ENCODE measurements at regions not wholly inside any gene's neighbourhood (a gene's known extent, or its start where the extent isn't known, plus 50 kb on each side); places are given as distances from the start of the nearest gene placed in this dataset.

GRCh38 chr13:40271931-40272775 is 394.3 kb downstream of the FOXO1 start:
- DNase-seq = peak; percentile 73

GRCh38 chr13:40272776-40273139 is 393.7 kb downstream of the FOXO1 start:
- peak; percentile 21 for DNase-seq

GRCh38 chr13:40273253-40274025 is 393.0 kb downstream of the FOXO1 start:
- DNase-seq = no peak

- DNase-seq = no peak
These were observed 392.3 kb downstream of the FOXO1 start for GRCh38 chr13:40274103-40274502.

DNA sequence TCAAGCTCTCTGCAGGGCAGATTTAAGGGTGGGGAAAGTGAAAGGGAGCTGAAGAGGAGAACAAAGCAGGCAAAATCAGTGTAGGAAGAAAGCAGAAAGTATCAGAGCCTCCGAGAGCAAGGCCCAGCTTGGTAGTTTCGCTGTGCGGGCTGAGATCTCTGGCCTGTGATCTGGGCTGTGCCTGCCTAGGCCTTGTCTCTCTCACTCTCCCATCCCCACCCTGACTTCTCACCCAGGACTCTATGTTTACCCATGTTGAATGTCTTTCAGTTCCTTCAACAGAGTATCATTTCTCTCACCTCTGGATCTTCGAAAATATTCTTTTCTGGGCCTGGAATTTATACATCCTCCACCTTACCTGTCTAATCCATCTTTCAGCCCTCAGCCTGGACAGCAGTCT is 391.3 kb downstream of the FOXO1 start:
- no peak for DNase-seq

DNA sequence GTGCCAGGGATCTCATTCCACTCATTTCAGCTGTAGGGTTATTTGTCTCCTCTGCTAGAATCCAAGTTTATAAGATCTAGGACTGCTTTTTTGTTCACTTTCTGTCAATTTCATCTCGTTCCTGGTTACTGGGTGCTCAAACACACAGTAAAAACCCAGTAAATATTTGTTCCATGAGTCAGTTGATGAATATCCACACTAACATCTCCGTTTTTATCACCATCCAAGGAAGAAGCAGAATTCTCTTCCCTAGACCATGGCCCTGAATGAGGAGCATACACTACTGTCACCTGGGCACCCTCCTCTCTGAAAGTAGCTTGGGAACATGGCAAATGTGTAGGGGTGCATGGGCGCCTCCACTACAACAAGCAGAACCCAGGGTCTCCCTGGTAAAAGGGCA is 390.8 kb downstream of the FOXO1 start:
- no peak for DNase-seq

- no peak for DNase-seq
These were observed 382.8 kb downstream of the FOXO1 start for GRCh38 chr13:40283666-40284065.

GRCh38 chr13:40285634-40286033 is 380.8 kb downstream of the FOXO1 start:
- no peak for DNase-seq

GRCh38 chr13:40287428-40287827 is 379.0 kb downstream of the FOXO1 start:
- no peak for DNase-seq

- DNase-seq = no peak
These were observed 378.2 kb downstream of the FOXO1 start for GRCh38 chr13:40288259-40288658.

DNA sequence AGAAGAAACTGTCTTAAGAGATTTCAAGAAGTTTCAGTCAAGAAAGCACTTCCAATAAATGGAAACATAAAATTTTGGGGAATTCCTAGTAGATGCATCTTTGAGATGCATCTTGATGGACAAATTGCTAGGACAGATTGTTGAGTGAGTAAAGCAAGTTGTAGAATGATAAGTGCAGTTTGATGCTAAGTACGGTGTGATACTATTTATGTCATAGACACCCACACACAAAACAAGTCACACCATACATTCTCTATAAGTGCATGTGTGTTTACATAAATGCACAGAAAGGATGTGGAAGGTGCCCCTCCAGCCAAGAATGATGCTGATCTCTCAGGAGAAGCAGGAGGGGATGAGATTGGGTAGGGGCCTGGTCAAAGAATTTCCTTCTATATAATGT is 375.7 kb downstream of the FOXO1 start:
- no peak for DNase-seq

DNA sequence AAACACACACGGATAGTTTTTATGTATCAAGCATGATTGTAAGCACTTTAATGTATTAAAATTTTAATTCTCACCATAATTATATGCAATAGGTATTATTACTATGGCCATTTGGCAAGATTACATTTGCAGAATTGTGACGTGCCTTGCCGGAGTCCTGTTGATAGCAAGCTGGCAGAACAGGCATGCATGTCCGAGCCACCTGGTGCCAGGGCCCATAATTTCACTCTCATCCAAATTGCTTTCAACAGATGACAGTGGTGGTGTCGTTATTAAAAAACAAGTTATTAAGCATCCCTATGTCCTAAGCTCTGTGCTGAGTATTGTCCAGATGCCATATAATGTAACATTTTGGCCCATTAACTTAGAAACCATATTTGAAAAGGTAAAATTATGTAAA is 374.3 kb downstream of the FOXO1 start:
- no peak for DNase-seq

DNA sequence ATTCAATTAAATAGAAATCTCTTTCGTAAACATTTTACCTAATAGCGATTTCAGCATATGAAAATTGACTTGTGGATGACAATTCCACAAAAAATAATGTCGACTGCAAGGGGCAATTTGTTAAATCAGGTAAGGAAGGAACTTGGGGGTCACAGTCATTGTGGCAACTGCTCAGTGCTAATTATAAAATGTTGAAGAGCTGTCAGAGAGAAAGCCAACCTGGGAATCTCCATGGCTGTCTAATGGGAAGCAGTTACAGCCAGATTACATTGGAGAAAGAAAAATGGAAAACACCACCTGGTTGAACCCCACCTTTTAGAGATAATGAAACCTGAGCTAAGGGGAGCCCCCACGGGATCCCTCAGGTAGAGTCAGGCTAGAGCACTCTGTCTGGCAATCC is 373.9 kb downstream of the FOXO1 start:
- DNase-seq = no peak

DNA sequence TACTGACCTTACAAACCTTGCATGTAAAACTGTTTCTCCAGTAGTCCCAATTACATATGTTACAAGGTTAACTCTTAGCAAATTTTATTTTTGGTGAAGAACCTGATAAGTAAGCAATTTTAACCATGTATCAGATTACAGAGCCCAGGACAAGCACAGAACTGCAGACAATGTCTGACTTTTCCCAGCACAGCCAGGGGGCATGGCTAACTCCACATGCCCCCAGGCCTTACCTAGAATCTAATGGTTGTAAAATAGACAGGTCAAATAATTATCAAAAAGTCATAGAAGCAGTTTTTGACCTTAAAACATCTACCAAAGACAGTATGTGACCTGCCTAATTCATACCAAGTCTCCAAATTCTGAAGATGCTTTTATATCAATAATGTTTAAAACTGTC is 364.1 kb downstream of the FOXO1 start:
- no peak for DNase-seq

DNA sequence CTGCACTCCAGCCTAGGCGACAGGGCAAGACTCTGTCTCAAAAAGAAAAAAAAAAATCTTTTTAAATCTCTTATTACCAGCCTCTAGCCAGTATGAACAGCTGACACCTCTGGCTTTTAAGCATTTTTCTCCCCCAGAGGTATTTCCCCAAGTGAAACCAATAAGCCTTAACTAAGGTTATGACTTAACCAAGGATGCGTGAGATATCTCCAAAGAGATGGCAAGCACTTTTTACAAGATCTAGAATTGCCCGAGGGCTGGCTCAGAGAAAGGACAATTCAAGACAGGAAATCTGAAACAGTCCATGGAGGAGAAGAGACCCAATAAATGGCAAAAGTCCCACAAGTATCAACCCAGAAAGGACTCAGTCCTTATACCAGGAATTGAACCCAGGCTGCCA is 362.1 kb downstream of the FOXO1 start:
- DNase-seq = no peak

DNA sequence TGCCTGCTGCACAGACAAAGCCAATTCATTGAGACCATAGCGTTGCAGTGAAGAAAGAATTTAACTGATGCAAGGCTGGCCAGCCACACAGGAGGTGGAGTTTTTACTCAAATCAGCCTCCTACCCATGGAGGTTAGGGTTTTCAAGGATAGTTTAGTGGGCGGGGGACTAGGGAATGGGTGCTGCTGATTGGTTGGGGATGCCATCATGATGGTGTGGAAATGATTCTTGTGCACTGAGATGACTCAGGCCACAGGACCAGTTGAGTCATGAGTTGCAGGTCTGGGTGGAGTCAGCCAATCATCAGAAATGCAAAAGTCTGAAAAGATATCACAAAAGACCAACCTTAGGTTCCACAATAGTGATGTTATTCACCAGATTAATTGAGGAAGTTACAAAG is 359.6 kb downstream of the FOXO1 start:
- peak; percentile 72 for DNase-seq

- no peak for DNase-seq
These were observed 356.6 kb downstream of the FOXO1 start for GRCh38 chr13:40309881-40310280.

- DNase-seq = no peak
These were observed 354.9 kb downstream of the FOXO1 start for GRCh38 chr13:40311356-40312101.

DNA sequence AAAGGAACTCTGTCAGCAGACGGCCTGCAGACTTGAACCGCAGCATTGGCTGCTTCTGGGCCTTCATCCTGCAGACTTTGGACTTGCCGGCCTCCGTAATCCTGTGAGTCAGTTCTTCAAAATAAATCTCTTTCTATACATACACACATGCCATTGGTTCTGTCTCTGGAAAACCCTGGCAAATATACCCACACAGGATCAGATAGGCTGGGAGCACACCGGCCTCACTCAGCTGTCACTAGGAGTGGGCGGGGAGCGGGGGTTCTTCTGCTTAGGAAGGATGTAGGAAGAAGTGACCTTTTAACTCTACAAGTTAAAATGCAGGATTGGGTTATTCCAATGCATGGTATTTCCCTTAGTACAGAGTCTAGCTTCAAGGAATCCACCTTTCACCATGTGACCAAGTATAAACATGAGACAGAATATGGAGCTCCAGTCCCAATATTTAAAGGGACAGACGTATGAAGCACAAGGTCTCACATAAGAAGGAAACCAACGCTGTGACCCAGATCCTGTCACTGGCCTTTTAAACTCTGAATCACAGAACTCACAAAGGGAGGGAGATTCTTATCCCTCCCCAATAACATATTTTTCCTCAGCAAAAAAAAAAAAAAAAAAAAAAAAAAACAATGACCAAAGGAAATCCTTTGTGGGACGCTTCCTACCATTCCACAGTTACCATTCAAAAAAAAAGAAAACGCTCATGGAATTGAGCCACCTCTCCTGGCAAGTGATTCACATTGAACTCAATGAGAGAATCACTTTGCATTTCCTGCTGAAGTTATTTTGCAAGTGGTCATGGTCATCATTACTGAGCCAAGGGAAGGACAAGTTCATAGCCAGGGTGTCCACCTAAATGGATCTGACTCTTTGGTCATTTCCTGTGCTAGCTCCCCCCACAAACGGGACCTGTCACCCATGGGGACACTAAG is 352.9 kb downstream of the FOXO1 start:
- DNase-seq = no peak

DNA sequence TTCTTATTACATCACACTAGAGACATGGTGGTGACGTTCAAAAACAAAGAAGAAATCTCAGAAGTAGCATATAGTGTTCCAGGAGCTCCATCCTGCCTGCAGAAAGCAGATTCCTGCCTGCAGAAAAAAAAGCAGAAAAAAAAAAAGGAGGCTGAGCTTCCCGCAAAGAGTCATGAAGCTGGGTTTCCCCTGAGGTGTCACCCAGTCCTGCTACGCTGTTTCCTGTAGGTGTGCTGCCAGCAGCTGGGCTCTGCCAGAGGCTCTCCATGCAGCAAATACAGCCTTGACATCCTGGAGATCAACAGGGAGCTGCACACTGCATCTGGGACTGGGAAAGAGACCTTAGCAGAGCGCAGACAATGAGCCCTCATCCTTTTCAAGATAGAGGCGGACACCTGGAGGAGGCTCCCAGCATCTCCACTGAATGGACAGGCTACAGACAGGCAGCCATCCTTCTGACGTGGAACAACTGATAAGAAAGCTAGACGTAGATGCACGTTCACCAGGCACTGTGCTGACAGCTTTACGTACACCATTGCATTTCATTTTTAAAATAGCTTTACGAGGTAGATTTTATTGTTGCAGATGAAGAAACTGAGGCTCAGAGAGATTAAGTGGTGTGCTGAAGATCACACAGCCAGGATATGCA is 350.9 kb downstream of the FOXO1 start:
- DNase-seq = peak; percentile 69

GRCh38 chr13:40316301-40316700 is 350.1 kb downstream of the FOXO1 start:
- peak; percentile 69 for DNase-seq

DNA sequence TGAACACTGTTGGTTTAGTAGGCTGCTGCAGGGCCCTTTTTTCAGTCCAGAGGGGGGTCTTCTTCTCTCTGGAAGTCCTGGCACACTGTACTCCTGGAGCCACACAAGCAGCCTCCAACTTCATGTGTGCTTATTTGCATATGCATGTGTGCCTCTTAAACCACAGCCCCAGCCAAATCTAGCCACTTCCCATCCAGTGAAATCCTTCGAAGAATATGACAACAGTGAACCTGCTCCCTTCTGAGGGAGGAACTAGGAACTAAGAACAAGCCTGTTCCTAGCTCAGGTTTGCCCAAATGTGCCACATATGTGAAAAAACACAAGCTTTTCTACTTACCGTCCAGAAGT is 348.5 kb downstream of the FOXO1 start:
- DNase-seq = no peak

Measured in activated CD4-positive, alpha-beta T cell treated with anti-CD3 and anti-CD28 coated beads for 48 hours (primary cell).